ENCODE measurements at regions not wholly inside any gene's neighbourhood (a gene's known extent, or its start where the extent isn't known, plus 50 kb on each side); places are given as distances from the start of the nearest gene placed in this dataset.

DNA sequence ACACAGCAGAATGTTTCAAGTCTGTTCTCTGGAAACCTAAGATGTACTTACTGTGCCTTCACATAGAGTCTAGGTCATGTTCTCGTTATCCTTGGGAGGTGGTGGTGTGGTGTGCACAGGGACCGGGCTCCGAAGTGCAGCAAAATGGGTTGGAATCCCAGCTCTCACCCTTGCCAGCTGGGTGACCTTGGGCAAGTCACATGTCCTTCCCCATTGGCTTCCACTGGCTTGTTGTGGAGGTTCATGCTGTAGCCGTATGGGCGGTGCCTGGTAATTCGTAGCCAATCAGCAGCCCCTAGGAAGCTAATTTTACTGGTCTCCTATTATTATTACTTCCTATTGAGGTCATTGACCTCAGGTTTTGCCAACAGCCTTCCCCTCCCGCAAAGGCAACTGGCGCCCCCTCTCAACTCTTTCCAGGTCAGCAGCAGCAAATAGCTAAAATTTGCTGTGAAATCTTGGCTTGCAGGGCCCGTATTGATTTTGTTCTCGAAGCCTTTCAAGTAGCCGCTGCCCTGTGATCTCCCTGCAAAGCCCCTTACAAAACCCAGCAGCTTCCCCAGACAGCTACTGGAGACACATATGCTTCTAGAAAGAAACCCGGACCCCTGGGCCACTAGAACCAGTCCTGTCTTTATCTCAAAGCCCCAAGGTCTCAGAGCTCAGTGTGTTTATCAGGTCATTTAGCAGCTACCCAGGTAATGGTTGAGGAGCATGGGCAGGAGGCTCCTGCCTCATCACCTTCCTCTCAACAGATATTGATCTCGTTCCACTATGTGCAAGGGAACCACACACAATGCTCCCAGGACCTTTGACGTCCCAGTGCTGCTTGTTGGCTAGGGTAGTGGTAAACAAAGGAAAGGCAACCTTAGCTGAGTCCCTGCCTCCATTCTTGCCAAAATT, 66.5 kb upstream of the SLC1A4 start (continued):
- TF ChIP-seq, protein P1, sequence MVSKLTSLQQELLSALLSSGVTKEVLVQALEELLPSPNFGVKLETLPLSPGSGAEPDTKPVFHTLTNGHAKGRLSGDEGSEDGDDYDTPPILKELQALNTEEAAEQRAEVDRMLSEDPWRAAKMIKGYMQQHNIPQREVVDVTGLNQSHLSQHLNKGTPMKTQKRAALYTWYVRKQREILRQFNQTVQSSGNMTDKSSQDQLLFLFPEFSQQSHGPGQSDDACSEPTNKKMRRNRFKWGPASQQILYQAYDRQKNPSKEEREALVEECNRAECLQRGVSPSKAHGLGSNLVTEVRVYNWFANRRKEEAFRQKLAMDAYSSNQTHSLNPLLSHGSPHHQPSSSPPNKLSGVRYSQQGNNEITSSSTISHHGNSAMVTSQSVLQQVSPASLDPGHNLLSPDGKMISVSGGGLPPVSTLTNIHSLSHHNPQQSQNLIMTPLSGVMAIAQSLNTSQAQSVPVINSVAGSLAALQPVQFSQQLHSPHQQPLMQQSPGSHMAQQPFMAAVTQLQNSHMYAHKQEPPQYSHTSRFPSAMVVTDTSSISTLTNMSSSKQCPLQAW (CRISPR knock-in tag; IDR thresholded peaks at IDR 0.05), result peak; percentile 53; the same call in 1 of the 2 replicates
- peak; percentile 51; the same call in 1 of the 2 replicates for TF ChIP-seq KDM2A (CRISPR knock-in tag; IDR thresholded peaks at IDR 0.05; ENCODE audit: borderline replicate concordance, low read depth)
- peak; percentile 5; the same call in 1 of the 2 replicates for TF ChIP-seq NFKB2 (CRISPR knock-in tag; IDR thresholded peaks at IDR 0.05; ENCODE audit: borderline replicate concordance)
- TF ChIP-seq MATR3 (CRISPR knock-in tag; IDR thresholded peaks at IDR 0.05), result no peak
- TF ChIP-seq ZKSCAN8 (CRISPR knock-in tag; IDR thresholded peaks at IDR 0.05; ENCODE audit: borderline replicate concordance), result peak; percentile 24; the same call in 1 of the 2 replicates
- TF ChIP-seq HMG20B (CRISPR knock-in tag; conservative IDR thresholded peaks at IDR 0.05), result 0 out of 2 replicates have a peak, but pooled peaks have one; percentile 30
- TF ChIP-seq FOXO1 (CRISPR knock-in tag; IDR thresholded peaks at IDR 0.05), result peak; percentile 30; the same call in 1 of the 2 replicates
- 0 out of 2 replicates have a peak, but pooled peaks have one; percentile 28 for TF ChIP-seq ZNF768 (CRISPR knock-in tag; IDR thresholded peaks at IDR 0.05)
- no peak for TF ChIP-seq ZNF800 (CRISPR knock-in tag; IDR thresholded peaks at IDR 0.05)
- TF ChIP-seq ZNF629 (CRISPR knock-in tag; conservative IDR thresholded peaks at IDR 0.05), result peak; percentile 73; the same call in 1 of the 2 replicates
- TF ChIP-seq ZFP1 (CRISPR knock-in tag; IDR thresholded peaks at IDR 0.05), result no peak
- peak; percentile 75 for TF ChIP-seq THRA (CRISPR knock-in tag; IDR thresholded peaks at IDR 0.05; ENCODE audit: borderline replicate concordance)
- TF ChIP-seq, protein P2, sequence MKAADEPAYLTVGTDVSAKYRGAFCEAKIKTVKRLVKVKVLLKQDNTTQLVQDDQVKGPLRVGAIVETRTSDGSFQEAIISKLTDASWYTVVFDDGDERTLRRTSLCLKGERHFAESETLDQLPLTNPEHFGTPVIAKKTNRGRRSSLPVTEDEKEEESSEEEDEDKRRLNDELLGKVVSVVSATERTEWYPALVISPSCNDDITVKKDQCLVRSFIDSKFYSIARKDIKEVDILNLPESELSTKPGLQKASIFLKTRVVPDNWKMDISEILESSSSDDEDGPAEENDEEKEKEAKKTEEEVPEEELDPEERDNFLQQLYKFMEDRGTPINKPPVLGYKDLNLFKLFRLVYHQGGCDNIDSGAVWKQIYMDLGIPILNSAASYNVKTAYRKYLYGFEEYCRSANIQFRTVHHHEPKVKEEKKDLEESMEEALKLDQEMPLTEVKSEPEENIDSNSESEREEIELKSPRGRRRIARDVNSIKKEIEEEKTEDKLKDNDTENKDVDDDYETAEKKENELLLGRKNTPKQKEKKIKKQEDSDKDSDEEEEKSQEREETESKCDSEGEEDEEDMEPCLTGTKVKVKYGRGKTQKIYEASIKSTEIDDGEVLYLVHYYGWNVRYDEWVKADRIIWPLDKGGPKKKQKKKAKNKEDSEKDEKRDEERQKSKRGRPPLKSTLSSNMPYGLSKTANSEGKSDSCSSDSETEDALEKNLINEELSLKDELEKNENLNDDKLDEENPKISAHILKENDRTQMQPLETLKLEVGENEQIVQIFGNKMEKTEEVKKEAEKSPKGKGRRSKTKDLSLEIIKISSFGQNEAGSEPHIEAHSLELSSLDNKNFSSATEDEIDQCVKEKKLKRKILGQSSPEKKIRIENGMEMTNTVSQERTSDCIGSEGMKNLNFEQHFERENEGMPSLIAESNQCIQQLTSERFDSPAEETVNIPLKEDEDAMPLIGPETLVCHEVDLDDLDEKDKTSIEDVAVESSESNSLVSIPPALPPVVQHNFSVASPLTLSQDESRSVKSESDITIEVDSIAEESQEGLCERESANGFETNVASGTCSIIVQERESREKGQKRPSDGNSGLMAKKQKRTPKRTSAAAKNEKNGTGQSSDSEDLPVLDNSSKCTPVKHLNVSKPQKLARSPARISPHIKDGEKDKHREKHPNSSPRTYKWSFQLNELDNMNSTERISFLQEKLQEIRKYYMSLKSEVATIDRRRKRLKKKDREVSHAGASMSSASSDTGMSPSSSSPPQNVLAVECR (CRISPR knock-in tag; IDR thresholded peaks at IDR 0.05; ENCODE audit: borderline replicate concordance), result peak; percentile 12; the same call in 1 of the 2 replicates
- TF ChIP-seq TAF1 (CRISPR knock-in tag; IDR thresholded peaks at IDR 0.05), result peak; percentile 41; the same call in 1 of the 2 replicates
- peak; percentile 60; the same call in 1 of the 2 replicates for TF ChIP-seq SIX1 (CRISPR knock-in tag; IDR thresholded peaks at IDR 0.05; ENCODE audit: borderline replicate concordance)
- no peak for TF ChIP-seq PLRG1 (conservative IDR thresholded peaks at IDR 0.05)
- TF ChIP-seq PHF20 (CRISPR knock-in tag; IDR thresholded peaks at IDR 0.05), result 0 out of 2 replicates have a peak, but pooled peaks have one; percentile 23
- 0 out of 2 replicates have a peak, but pooled peaks have one; percentile 39 for TF ChIP-seq ZNF354B (CRISPR knock-in tag; IDR thresholded peaks at IDR 0.05)
- TF ChIP-seq ESRRA (CRISPR knock-in tag; IDR thresholded peaks at IDR 0.05; ENCODE audit: low read depth), result peak; percentile 72; the same call in 1 of the 2 replicates
- TF ChIP-seq HOXA3 (CRISPR knock-in tag; IDR thresholded peaks at IDR 0.05), result peak; percentile 62

Data from HepG2 (cell line).